Neural crest cell (in vitro differentiated cells): ENCODE measurements at regions not wholly inside any gene's neighbourhood (a gene's known extent, or its start where the extent isn't known, plus 50 kb on each side); places are given as distances from the start of the nearest gene placed in this dataset.

ENCODE experiments used
- DNase-seq: peaks from one replicate; pipeline ENCODE4 v3.0.0; 2021; ENCODE audit warnings: low read depth, mixed read lengths, low spot score
- H3K27ac Mint-ChIP-seq: one replicate; pipeline ENCODE4 v1.8.0; 2021; ENCODE audit warnings: mild to moderate bottlenecking, mixed read lengths; ENCODE audit not compliant: unreplicated experiment
- H3K27me3 Mint-ChIP-seq: 2 replicates; pipeline ENCODE4 v1.8.0; 2021; ENCODE audit warnings: low read depth, mild to moderate bottlenecking, mixed read lengths
- H3K36me3 Mint-ChIP-seq: 2 replicates; pipeline ENCODE4 v1.8.0; 2021; ENCODE audit warnings: low read depth, mild to moderate bottlenecking, mixed read lengths
- H3K4me1 Mint-ChIP-seq: 2 replicates; pipeline ENCODE4 v1.8.0; 2021; ENCODE audit warnings: mixed read lengths
- H3K4me3 Mint-ChIP-seq: one replicate; pipeline ENCODE4 v1.8.0; 2021; ENCODE audit warnings: mild to moderate bottlenecking, mixed read lengths
- H3K9me3 Mint-ChIP-seq: 2 replicates; pipeline ENCODE4 v1.8.0; 2021; ENCODE audit warnings: mixed read lengths
- TF ChIP-seq, protein P1 (sequence below): fragments of 200-600 bp; sonication (generic); conservative IDR thresholded peaks from 2 replicates; pipeline ENCODE4 v1.5.0; 2021; ENCODE audit warnings: antibody characterized with exemption, mild to moderate bottlenecking

DNA sequence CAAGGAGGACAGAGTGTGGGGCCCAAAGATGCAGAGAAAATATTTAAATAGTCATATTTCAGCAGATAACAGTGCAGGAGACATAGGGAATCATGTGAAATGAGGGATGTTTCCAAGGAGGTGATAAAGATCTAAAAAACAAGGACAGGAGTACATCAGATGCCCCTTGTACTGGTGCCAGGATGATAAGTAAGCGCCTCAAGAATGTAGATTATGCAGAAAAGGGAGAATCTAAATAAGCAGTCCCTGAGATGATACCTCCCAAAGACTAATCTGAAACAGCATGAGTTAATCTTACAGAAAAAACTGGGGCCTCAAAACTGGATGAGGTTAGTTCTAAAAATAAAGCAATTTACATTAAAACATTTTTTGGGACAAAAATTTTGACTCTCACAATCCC, 136.1 kb upstream of the WDFY3 start:
- Mint-ChIP-seq H3K4me3 (no peak overlapping the region), H3K4me1 (no peaks in the 10 kb centered on the region), H3K27me3 (no peaks in the 10 kb centered on the region), H3K9me3 (peaks cover 12% of the 10 kb centered on the region), H3K36me3 (no peaks in the 10 kb centered on the region), H3K27ac (no peak overlapping the region)
- no peak for DNase-seq
- TF ChIP-seq, protein P1, sequence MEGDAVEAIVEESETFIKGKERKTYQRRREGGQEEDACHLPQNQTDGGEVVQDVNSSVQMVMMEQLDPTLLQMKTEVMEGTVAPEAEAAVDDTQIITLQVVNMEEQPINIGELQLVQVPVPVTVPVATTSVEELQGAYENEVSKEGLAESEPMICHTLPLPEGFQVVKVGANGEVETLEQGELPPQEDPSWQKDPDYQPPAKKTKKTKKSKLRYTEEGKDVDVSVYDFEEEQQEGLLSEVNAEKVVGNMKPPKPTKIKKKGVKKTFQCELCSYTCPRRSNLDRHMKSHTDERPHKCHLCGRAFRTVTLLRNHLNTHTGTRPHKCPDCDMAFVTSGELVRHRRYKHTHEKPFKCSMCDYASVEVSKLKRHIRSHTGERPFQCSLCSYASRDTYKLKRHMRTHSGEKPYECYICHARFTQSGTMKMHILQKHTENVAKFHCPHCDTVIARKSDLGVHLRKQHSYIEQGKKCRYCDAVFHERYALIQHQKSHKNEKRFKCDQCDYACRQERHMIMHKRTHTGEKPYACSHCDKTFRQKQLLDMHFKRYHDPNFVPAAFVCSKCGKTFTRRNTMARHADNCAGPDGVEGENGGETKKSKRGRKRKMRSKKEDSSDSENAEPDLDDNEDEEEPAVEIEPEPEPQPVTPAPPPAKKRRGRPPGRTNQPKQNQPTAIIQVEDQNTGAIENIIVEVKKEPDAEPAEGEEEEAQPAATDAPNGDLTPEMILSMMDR: no peak

DNA sequence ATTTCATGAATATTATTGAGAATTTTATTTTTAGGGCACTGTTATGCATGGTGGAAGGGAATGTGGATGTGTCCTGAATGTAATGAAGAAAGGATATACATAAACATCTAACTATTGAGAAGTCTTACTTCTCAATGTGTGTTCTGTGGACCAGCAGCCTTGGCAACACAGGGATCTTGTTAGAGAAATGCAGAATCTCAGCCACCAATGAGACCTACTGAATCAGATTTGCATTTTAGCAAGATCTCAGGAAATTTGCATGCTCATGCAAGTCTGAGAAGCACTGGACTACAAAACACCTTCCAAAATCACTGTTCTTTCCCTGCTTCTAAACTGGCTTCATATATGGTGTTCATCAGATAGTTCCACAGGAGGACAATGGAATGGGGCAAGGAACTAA, 139.7 kb upstream of the WDFY3 start:
- Mint-ChIP-seq H3K9me3 (no peaks in the 10 kb centered on the region), H3K4me1 (no peaks in the 10 kb centered on the region), H3K27me3 (no peaks in the 10 kb centered on the region), H3K4me3 (no peak overlapping the region), H3K27ac (no peak overlapping the region), H3K36me3 (no peaks in the 10 kb centered on the region)
- TF ChIP-seq, protein P1: no peak
- no peak for DNase-seq

DNA sequence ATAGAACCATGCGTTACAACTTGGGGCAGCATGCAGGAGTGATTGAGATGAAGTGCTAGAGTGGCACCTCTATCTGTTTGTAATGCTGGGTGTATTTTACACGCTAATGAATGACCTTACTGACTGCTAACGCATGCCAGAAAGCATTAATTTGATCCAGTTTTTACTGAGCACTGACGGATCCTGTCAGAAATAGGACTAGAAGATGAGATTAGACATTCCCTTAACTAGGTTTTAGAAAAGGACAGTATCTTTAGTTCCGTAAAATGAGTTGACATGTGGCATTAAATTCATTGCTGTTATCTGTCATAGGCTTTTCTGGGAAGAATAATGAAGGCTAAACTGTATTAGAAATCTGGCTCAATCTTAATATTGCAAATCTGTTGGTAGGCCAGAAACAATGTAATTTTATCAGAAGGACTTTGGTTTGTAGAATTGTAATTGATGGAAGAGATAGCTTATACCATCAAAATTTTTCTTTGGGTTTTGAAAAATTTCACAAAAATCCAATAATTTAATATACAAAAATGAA, 140.4 kb upstream of the WDFY3 start:
- no peak overlapping the region for H3K4me3 Mint-ChIP-seq
- no peaks in the 10 kb centered on the region for H3K9me3 Mint-ChIP-seq
- H3K36me3 Mint-ChIP-seq: no peaks in the 10 kb centered on the region
- H3K4me1 Mint-ChIP-seq: no peaks in the 10 kb centered on the region
- TF ChIP-seq, protein P1: no peak
- no peaks in the 10 kb centered on the region for H3K27me3 Mint-ChIP-seq
- DNase-seq: no peak
- H3K27ac Mint-ChIP-seq: no peak overlapping the region

DNA sequence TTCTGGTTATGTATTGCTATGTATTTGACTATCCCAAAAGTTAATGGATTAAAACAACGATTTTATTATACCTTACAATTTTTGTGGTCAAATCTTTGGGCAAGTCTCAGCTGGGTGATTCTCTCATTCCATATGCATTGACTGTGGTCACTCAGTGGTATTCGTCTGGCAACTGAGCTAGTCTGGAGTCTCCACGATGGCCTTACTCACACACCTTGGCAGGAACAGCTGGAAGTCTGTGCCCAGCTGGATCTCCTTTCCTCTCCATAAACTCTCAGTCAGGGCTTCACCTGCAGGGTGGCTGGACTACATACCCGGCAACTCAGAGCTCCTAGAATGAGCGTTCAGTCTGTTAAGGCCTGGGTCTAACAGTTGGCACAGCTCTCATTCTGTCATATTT, 141.1 kb upstream of the WDFY3 start:
- no peaks in the 10 kb centered on the region for H3K36me3 Mint-ChIP-seq
- TF ChIP-seq, protein P1: no peak
- H3K4me3 Mint-ChIP-seq: no peak overlapping the region
- H3K27me3 Mint-ChIP-seq: no peaks in the 10 kb centered on the region
- DNase-seq: no peak
- H3K27ac Mint-ChIP-seq: no peak overlapping the region
- peaks cover 3% of the 10 kb centered on the region for H3K9me3 Mint-ChIP-seq
- no peaks in the 10 kb centered on the region for H3K4me1 Mint-ChIP-seq

DNA sequence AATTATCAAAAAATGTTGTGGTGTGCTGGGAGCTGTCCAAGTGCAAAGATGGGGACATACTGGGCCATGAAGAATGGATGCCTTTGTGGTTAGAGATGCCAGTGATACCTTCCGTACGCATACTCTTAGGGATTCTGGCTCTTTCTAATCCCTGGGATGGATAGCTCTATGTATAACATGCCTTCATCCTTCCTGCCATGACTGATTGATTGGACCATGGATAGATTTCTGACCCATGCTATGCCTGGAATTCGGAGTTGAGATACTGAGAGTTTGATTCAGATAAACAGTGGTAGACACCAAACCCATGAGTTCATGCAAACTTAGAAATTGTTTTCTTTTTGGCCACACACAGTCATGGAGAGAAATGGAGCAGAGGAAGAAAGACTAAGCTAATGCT, 147.2 kb upstream of the WDFY3 start:
- Mint-ChIP-seq H3K9me3 (peaks cover 9% of the 10 kb centered on the region), H3K4me3 (no peak overlapping the region), H3K36me3 (no peaks in the 10 kb centered on the region), H3K27me3 (no peaks in the 10 kb centered on the region), H3K27ac (no peak overlapping the region), H3K4me1 (no peaks in the 10 kb centered on the region)
- no peak for DNase-seq
- TF ChIP-seq, protein P1: no peak

DNA sequence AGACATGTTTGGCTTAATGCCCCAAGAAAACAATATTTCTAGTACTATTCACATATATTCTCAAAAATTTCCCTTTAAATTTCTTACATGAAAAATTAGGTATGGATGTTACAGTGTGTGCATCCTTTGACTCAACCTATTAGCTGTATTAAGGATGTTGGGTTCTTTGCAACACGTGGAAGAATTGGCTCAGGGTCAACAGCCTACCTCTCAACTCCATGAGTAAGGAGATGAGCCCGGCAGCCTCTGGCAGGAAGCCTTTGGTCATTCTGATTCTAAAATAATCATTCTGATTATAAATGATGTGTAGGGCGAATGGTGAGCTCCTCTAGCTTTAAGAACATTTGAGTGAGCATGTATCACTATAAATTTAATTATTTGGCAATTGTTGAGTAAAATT, 148.0 kb upstream of the WDFY3 start:
- DNase-seq: no peak
- TF ChIP-seq, protein P1: no peak
- no peaks in the 10 kb centered on the region for H3K27me3 Mint-ChIP-seq
- H3K36me3 Mint-ChIP-seq: no peaks in the 10 kb centered on the region
- no peak overlapping the region for H3K27ac Mint-ChIP-seq
- no peak overlapping the region for H3K4me3 Mint-ChIP-seq
- no peaks in the 10 kb centered on the region for H3K4me1 Mint-ChIP-seq
- peaks cover 11% of the 10 kb centered on the region for H3K9me3 Mint-ChIP-seq
